HEK293 (cell line): ENCODE measurements at regions not wholly inside any gene's neighbourhood (a gene's known extent, or its start where the extent isn't known, plus 50 kb on each side); places are given as distances from the start of the nearest gene placed in this dataset.

Source experiments
- CTCF ChIP-seq: fragments of 450-650 bp; formaldehyde crosslinking; IDR thresholded peaks from 2 replicates; pipeline ENCODE4 v1.5.1; 2016; ENCODE audit warnings: missing biosample characterization, missing genetic modification characterization
- ZNF121 ChIP-seq: fragments of 450-650 bp; formaldehyde crosslinking; IDR thresholded peaks from 2 replicates; pipeline ENCODE4 v1.5.1; 2016; ENCODE audit warnings: missing biosample characterization, missing genetic modification characterization

GRCh38 chr11:97702951-97703350, 1313.1 kb downstream of the JRKL start:
- TF ChIP-seq CTCF (tag by site-specific recombination) (no peak), ZNF121 (no peak)
